ENCODE measurements at regions not wholly inside any gene's neighbourhood (a gene's known extent, or its start where the extent isn't known, plus 50 kb on each side); places are given as distances from the start of the nearest gene placed in this dataset.

- no peaks in the 10 kb centered on the region for H3K27me3 ChIP-seq (ENCODE audit: insufficient read depth, low read length)
- H3K4me3 ChIP-seq (replicated peaks in 1 of 2; ENCODE audit: low read depth in 1 of 2, low read length in 2 of 2): no peak overlapping the region
- DNase-seq (ENCODE audit: low read depth, low spot score): no peak
- TF ChIP-seq MAX (IDR thresholded peaks at IDR 0.05) (no peak), POLR2A (IDR thresholded peaks at IDR 0.05; ENCODE audit: borderline replicate concordance, extremely low read depth, insufficient read depth, insufficient read length) (no peak), ZBTB33 (IDR thresholded peaks at IDR 0.05; ENCODE audit: extremely low read depth, insufficient replicate concordance, low read length) (no peak), YY1 (IDR thresholded peaks at IDR 0.05; ENCODE audit: extremely low read depth, insufficient replicate concordance, low read depth, low read length) (no peak)
- H3K36me3 ChIP-seq (ENCODE audit: control insufficient read depth in 1 of 2, insufficient read depth in 2 of 2, low read length in 2 of 2): no peaks in the 10 kb centered on the region
- no TSS peak for BruUV-seq (replicated peaks)
- no peaks in the 10 kb centered on the region for H3K9me2 ChIP-seq (ENCODE audit: insufficient read depth)
- no peak for ATAC-seq
- no peak overlapping the region for H3K4me2 ChIP-seq (ENCODE audit: low read length)
- no peak overlapping the region for H2AFZ ChIP-seq (ENCODE audit: low read depth, low read length, poor library complexity, severe bottlenecking)
- no peaks in the 10 kb centered on the region for H4K20me1 ChIP-seq (ENCODE audit: insufficient read depth)
- ChIA-PET RAD21 (ENCODE audit: low non-redundant PET in 1 of 2, low total read pairs in 2 of 2, uncharacterized antibody in 2 of 2, unreplicated experiment in 2 of 2) (no interaction called here), POLR2A (no interaction called here), CTCF (interaction anchor here (0.9 kb wide), 1 partner anchor 315 kb away, joined by 3 read pairs; no protein-coding TSS in a partner anchor)
- peaks cover 2 to 5% of the 10 kb centered on the region in 2 experiments; a peak in 1 of 4 replicates for H3K4me1 ChIP-seq (ENCODE audit: control insufficient read depth in 1 of 2, insufficient read depth in 2 of 2, low read length in 2 of 2)
- intact Hi-C loops (cut with micrococcal nuclease): loop anchor here (10.0 kb wide), 1 partner anchor 1612 kb away; no protein-coding TSS in a partner anchor
- no peaks in the 10 kb centered on the region for H3K9me3 ChIP-seq (ENCODE audit: control insufficient read depth in 1 of 2, insufficient read depth in 1 of 2, low read depth in 1 of 2, low read length in 2 of 2)
- H3K27ac ChIP-seq (ENCODE audit: low read depth, low read length): no peak overlapping the region
- no peak overlapping the region for H3K9ac ChIP-seq (ENCODE audit: low read length)
- no peaks in the 10 kb centered on the region for H3K79me2 ChIP-seq (ENCODE audit: insufficient read depth, low read length)
Measured at GRCh38 chr18:70457223-70457622, 168.4 kb downstream of the SOCS6 start.

- no peaks in the 10 kb centered on the region for H3K79me2 ChIP-seq (ENCODE audit: insufficient read depth, low read length)
- ChIA-PET CTCF (interaction anchor here (2.8 kb wide), 1 partner anchor 285 kb away, joined by 10 read pairs; no protein-coding TSS in a partner anchor), POLR2A (no interaction called here), RAD21 (ENCODE audit: low non-redundant PET in 1 of 2, low total read pairs in 2 of 2, uncharacterized antibody in 2 of 2, unreplicated experiment in 2 of 2) (no interaction called here)
- H3K4me1 ChIP-seq (ENCODE audit: control insufficient read depth in 1 of 2, insufficient read depth in 2 of 2, low read length in 2 of 2): 0 out of 4 replicates have a peak, but pooled peaks cover 0 to 5% of the 10 kb centered on the region in 2 experiments
- no peaks in the 10 kb centered on the region for H4K20me1 ChIP-seq (ENCODE audit: insufficient read depth)
- no peaks in the 10 kb centered on the region for H3K27me3 ChIP-seq (ENCODE audit: insufficient read depth, low read length)
- H3K4me3 ChIP-seq (replicated peaks in 1 of 2; ENCODE audit: low read depth in 1 of 2, low read length in 2 of 2): no peak overlapping the region
- no peaks in the 10 kb centered on the region for H3K9me2 ChIP-seq (ENCODE audit: insufficient read depth)
- H3K9me3 ChIP-seq (ENCODE audit: control insufficient read depth in 1 of 2, insufficient read depth in 1 of 2, low read depth in 1 of 2, low read length in 2 of 2): no peaks in the 10 kb centered on the region
- H3K9ac ChIP-seq (ENCODE audit: low read length): no peak overlapping the region
- ATAC-seq: no peak
- intact Hi-C loops (cut with micrococcal nuclease): loop anchor here (10.0 kb wide), 1 partner anchor 1612 kb away; no protein-coding TSS in a partner anchor
- BruUV-seq (replicated peaks): no TSS peak
- H3K4me2 ChIP-seq (ENCODE audit: low read length): no peak overlapping the region
- H3K27ac ChIP-seq (ENCODE audit: low read depth, low read length): no peak overlapping the region
- no peak for DNase-seq (ENCODE audit: low read depth, low spot score)
- no peak overlapping the region for H2AFZ ChIP-seq (ENCODE audit: low read depth, low read length, poor library complexity, severe bottlenecking)
- H3K36me3 ChIP-seq (ENCODE audit: control insufficient read depth in 1 of 2, insufficient read depth in 2 of 2, low read length in 2 of 2): no peaks in the 10 kb centered on the region
- TF ChIP-seq ZNF274 (IDR thresholded peaks at IDR 0.05; ENCODE audit: low read depth, low read length) (no peak), REST (IDR thresholded peaks at IDR 0.05; ENCODE audit: low read depth) (no peak), FOSL1 (IDR thresholded peaks at IDR 0.05; ENCODE audit: low read depth) (no peak), CBX3 (IDR thresholded peaks at IDR 0.05; ENCODE audit: low read depth) (no peak), EZH2phosphoT487 (IDR thresholded peaks at IDR 0.05; ENCODE audit: borderline replicate concordance) (no peak), SRF (IDR thresholded peaks at IDR 0.05; ENCODE audit: low read depth) (no peak), YY1 (IDR thresholded peaks at IDR 0.05; ENCODE audit: extremely low read depth, insufficient replicate concordance, low read depth, low read length) (no peak), ZFX (IDR thresholded peaks at IDR 0.05) (no peak), EGR1 (IDR thresholded peaks at IDR 0.05; ENCODE audit: low read depth) (no peak), ELF1 (IDR thresholded peaks at IDR 0.05; ENCODE audit: borderline replicate concordance, low read depth) (no peak), ATF3 (IDR thresholded peaks at IDR 0.05) (no peak), POLR2A (IDR thresholded peaks at IDR 0.05; ENCODE audit: borderline replicate concordance, extremely low read depth, insufficient read depth, insufficient read length) (no peak), SIN3A (IDR thresholded peaks at IDR 0.05; ENCODE audit: low read depth) (no peak)
Measured at GRCh38 chr18:70456376-70456775, 167.5 kb downstream of the SOCS6 start.

All from HCT116 (cell line).